ENCODE measurements at regions not wholly inside any gene's neighbourhood (a gene's known extent, or its start where the extent isn't known, plus 50 kb on each side); places are given as distances from the start of the nearest gene placed in this dataset.

GRCh38 chr13:89382981-89383380 lies 1711.8 kb downstream of the SLITRK5 start:
- H3K4me1 ChIP-seq: no peaks in the 10 kb centered on the region
- intact Hi-C loops (cut with DNase I): no loop called here
- H3K36me3 ChIP-seq: no peaks in the 10 kb centered on the region
- H3K27me3 ChIP-seq: no peaks in the 10 kb centered on the region
- no peak for TF ChIP-seq POLR2A (IDR thresholded peaks at IDR 0.05)
- no peak for TF ChIP-seq CTCF (IDR thresholded peaks at IDR 0.05)
- H3K27ac ChIP-seq: no peak overlapping the region
- no peak for ATAC-seq
- DNase-seq: no peak
- no peak overlapping the region for H3K4me3 ChIP-seq
- WGBS (ENCODE audit: insufficient coverage, low coverage, low lambda C conversion rate, missing lambda C conversion rate): 82% methylated on average over 3 of the region's 3 CpGs
- peaks cover 0 to 4% (median 0%) of the 10 kb centered on the region in 4 donors for H3K9me3 ChIP-seq

DNA sequence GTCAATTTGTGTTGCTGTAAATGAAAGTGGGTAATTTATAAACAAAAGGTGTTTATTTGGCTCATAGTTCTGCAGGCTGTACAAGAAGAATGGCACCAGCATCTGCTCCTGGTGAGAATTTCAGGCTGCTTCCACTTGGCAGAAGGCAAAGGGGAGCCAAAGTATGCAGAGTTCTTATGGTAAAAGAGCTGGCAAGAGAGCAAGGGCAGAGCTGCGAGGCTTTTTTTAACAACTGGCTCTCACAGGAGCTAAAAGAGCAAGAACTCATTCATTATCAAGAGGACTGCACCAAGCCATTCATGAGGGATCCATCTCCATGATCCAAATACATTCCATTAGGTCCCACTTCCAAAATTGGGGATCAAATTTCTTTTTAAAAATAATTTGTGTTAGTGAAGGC lies 1712.7 kb downstream of the SLITRK5 start:
- no peak for DNase-seq
- Histone ChIP-seq H3K9me3 (peaks cover 0 to 4% (median 0%) of the 10 kb centered on the region in 4 donors), H3K27me3 (no peaks in the 10 kb centered on the region), H3K4me3 (no peak overlapping the region), H3K36me3 (no peaks in the 10 kb centered on the region), H3K4me1 (no peaks in the 10 kb centered on the region), H3K27ac (no peak overlapping the region)
- no peak for ATAC-seq
- intact Hi-C loops (cut with DNase I): no loop called here
- WGBS (ENCODE audit: insufficient coverage, low coverage, low lambda C conversion rate, missing lambda C conversion rate): 43% methylated on average over 1 of the region's 1 CpG
- TF ChIP-seq POLR2A (IDR thresholded peaks at IDR 0.05) (no peak), CTCF (IDR thresholded peaks at IDR 0.05) (no peak)

DNA sequence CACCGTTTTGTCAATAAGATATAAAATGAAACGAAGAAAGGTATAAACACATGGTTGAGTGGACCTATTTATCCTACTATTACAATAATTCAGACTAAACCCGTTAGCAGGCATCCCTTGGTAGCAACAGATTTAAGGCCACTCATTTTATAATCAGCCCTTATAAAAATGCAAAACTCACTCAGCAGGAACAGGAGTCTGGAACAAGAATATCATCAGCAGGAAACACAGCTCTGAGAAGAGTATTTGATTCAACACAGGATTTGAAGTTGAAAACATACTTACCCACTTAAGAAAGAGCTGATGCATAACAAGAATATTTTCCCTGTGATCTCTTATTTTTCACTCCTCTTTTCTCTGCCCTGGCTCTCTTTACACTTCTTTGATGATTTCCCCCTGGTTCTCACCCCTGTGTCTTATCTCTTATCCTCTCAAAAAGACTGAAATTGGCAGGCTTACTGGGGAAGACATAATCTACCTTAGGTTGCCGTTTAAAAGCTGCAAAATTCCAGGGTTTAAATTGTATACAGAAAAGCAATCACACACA lies 1722.7 kb downstream of the SLITRK5 start:
- no peak for ATAC-seq
- H3K9me3 ChIP-seq: no peaks in the 10 kb centered on the region
- intact Hi-C loops (cut with DNase I): no loop called here
- H3K36me3 ChIP-seq: no peaks in the 10 kb centered on the region
- DNase-seq: no peak
- TF ChIP-seq POLR2A (IDR thresholded peaks at IDR 0.05) (no peak), CTCF (IDR thresholded peaks at IDR 0.05) (no peak)
- H3K27me3 ChIP-seq: no peaks in the 10 kb centered on the region
- H3K4me1 ChIP-seq: no peaks in the 10 kb centered on the region
- no peak overlapping the region for H3K27ac ChIP-seq
- WGBS (ENCODE audit: insufficient coverage, low coverage, low lambda C conversion rate, missing lambda C conversion rate): 46% methylated on average over 4 of the region's 4 CpGs
- no peak overlapping the region for H3K4me3 ChIP-seq

DNA sequence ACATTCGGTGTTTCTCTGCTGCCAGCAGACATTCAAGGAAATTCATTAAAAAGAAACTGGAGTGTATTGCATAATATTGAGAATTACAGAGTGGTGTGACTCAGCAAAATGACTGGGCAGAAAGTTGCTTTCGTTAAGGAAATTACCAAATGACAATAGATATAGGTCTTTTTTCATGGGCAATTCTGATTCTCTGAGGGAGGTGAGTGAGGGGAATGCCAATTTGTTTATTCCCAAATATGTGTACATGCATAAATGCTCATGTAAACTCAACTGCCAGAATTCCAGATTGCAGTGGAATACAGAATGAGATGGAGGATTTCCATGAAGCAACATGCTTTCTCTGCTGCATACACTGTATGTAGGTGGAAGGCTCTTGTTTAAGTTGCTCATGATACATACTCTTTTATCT lies 1730.1 kb downstream of the SLITRK5 start:
- 6% methylated on average over 2 of the region's 2 CpGs for WGBS (ENCODE audit: insufficient coverage, low coverage, low lambda C conversion rate, missing lambda C conversion rate)
- Histone ChIP-seq H3K4me1 (peaks cover 0 to 18% (median 1%) of the 10 kb centered on the region in 4 donors), H3K36me3 (no peaks in the 10 kb centered on the region), H3K9me3 (no peaks in the 10 kb centered on the region), H3K27me3 (no peaks in the 10 kb centered on the region), H3K27ac (peak overlapping the region; percentile 37 to 68 (median 43)), H3K4me3 (no peak overlapping the region)
- TF ChIP-seq CTCF (IDR thresholded peaks at IDR 0.05): no peak
- TF ChIP-seq POLR2A (IDR thresholded peaks at IDR 0.05): no peak
- intact Hi-C loops (cut with DNase I): no loop called here
- DNase-seq (no peak), ATAC-seq (peak; percentile 69 to 84 (median 78))
